ENCODE measurements at regions not wholly inside any gene's neighbourhood (a gene's known extent, or its start where the extent isn't known, plus 50 kb on each side); places are given as distances from the start of the nearest gene placed in this dataset.

- TF ChIP-seq CTCF (IDR thresholded peaks at IDR 0.05; ENCODE audit: insufficient read depth, low read length, poor library complexity, severe bottlenecking) (no peak), EZH2phosphoT487 (conservative IDR thresholded peaks at IDR 0.05; ENCODE audit: low read length) (no peak)
Observed at GRCh38 chr2:204337638-204338037, 207.6 kb upstream of the PARD3B start.
